MM.1S (cell line): ENCODE measurements at regions not wholly inside any gene's neighbourhood (a gene's known extent, or its start where the extent isn't known, plus 50 kb on each side); places are given as distances from the start of the nearest gene placed in this dataset.

Source experiments
- EZH2 ChIP-seq: fragments of 300-600 bp; sonication (generic); optimal IDR thresholded peaks from 2 replicates; pipeline ENCODE3; 2017; ENCODE audit warnings: low read depth, mild to moderate bottlenecking, antibody characterized with exemption, low read length, mixed read lengths
- TF ChIP-seq, protein P1 (sequence below): fragments of 300-600 bp; sonication (generic); IDR thresholded peaks from 2 replicates; pipeline ENCODE4 v1.5.1; 2016; ENCODE audit warnings: antibody characterized with exemption, low read length, mixed read lengths

DNA sequence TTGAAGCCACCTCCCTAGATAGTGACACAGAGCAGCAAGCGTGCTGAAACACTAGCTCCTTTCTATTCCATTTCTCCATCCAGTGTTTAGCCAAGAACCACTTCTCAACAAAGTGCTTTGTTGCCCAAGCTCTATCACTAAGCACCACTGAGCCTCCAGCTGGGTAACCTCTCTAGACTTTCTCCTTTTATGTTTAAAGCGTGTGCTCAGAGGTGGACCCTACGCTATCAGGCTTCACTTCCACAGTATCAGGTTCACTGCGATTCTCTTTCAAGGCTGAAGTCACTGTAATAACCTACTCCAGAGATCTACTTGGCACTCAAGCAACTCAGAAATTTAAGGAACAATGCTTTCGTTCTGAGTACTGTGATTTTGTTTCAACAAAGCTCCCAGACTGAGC is 197.9 kb downstream of the LNPK start:
- TF ChIP-seq, protein P1, sequence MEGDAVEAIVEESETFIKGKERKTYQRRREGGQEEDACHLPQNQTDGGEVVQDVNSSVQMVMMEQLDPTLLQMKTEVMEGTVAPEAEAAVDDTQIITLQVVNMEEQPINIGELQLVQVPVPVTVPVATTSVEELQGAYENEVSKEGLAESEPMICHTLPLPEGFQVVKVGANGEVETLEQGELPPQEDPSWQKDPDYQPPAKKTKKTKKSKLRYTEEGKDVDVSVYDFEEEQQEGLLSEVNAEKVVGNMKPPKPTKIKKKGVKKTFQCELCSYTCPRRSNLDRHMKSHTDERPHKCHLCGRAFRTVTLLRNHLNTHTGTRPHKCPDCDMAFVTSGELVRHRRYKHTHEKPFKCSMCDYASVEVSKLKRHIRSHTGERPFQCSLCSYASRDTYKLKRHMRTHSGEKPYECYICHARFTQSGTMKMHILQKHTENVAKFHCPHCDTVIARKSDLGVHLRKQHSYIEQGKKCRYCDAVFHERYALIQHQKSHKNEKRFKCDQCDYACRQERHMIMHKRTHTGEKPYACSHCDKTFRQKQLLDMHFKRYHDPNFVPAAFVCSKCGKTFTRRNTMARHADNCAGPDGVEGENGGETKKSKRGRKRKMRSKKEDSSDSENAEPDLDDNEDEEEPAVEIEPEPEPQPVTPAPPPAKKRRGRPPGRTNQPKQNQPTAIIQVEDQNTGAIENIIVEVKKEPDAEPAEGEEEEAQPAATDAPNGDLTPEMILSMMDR: no peak
- TF ChIP-seq EZH2: no peak
